Right atrium auricular region (tissue), 2 donors: ENCODE measurements at regions not wholly inside any gene's neighbourhood (a gene's known extent, or its start where the extent isn't known, plus 50 kb on each side); places are given as distances from the start of the nearest gene placed in this dataset.

Experiments
- DNase-seq: peaks from one replicate; pipeline ENCODE4 v3.0.0-alpha.2; 2019; ENCODE audit warnings: low spot score
- H3K27ac ChIP-seq, 2 donors: fragments of 200-600 bp; sonication (generic); 1 replicate in 1 of 2; 2 replicates in 1 of 2; pipeline ENCODE4 v1.5.1; 2016 to 2019
- H3K27me3 ChIP-seq, 2 donors: fragments of 200-600 bp; sonication (generic); one replicate each; pipeline versions ENCODE4 v1.5.1 to v1.6.0; 2017 to 2019
- H3K36me3 ChIP-seq: fragments of 200-600 bp; sonication (generic); one replicate; pipeline ENCODE4 v1.5.1; 2016
- H3K4me1 ChIP-seq, 2 donors: fragments of 200-600 bp; sonication (generic); one replicate each; pipeline versions ENCODE4 v1.5.1 to v1.6.0; 2017 to 2019
- H3K4me3 ChIP-seq, 2 donors: fragments of 200-600 bp; sonication (generic); 1 replicate in 1 of 2; 2 replicates in 1 of 2; pipeline ENCODE4 v1.5.1; 2017 to 2019; ENCODE audit warnings: mild to moderate bottlenecking in 1 of 2, moderate library complexity in 1 of 2
- H3K9me3 ChIP-seq, 2 donors: fragments of 200-600 bp; sonication (generic); one replicate each; pipeline ENCODE4 v1.5.1; 2019
- CTCF ChIP-seq, 2 donors: fragments of 200-600 bp; sonication (generic); IDR thresholded peaks; one replicate each; pipeline ENCODE4 v1.5.1; 2019; ENCODE audit warnings: antibody characterized with exemption in 2 of 2

DNA sequence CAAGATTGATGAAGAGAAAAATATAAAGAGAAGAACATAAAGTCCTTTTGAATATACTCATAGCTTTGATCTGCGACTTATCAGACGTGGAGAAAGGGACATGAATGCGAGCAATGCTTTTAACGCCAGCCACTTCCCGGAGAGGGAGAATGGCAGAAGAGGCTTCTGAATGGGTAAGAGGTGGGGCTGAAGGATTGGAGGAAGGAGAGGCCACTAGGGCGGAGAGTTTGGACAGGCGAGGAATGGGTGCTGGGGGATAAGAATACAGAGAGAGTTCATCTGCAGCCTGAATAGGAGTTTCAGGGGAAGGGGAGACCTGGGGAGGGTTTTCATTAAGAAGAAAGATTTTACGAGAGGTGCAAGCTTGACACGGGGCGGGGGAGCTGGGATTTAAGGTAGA is 2534.9 kb downstream of the PCDH7 start:
- TF ChIP-seq CTCF (IDR thresholded peaks at IDR 0.05) = no peak
- no peaks in the 10 kb centered on the region for H3K36me3 ChIP-seq
- no peaks in the 10 kb centered on the region for H3K9me3 ChIP-seq
- H3K4me1 ChIP-seq = no peaks in the 10 kb centered on the region
- no peak overlapping the region for H3K4me3 ChIP-seq
- no peak overlapping the region for H3K27ac ChIP-seq
- no peaks in the 10 kb centered on the region for H3K27me3 ChIP-seq
- DNase-seq = no peak

GRCh38 chr4:33255507-33255906 is 2535.3 kb downstream of the PCDH7 start:
- no peak overlapping the region for H3K4me3 ChIP-seq
- no peak for DNase-seq
- H3K4me1 ChIP-seq = no peaks in the 10 kb centered on the region
- no peaks in the 10 kb centered on the region for H3K36me3 ChIP-seq
- no peaks in the 10 kb centered on the region for H3K9me3 ChIP-seq
- no peaks in the 10 kb centered on the region for H3K27me3 ChIP-seq
- no peak overlapping the region for H3K27ac ChIP-seq
- TF ChIP-seq CTCF (IDR thresholded peaks at IDR 0.05) = no peak

DNA sequence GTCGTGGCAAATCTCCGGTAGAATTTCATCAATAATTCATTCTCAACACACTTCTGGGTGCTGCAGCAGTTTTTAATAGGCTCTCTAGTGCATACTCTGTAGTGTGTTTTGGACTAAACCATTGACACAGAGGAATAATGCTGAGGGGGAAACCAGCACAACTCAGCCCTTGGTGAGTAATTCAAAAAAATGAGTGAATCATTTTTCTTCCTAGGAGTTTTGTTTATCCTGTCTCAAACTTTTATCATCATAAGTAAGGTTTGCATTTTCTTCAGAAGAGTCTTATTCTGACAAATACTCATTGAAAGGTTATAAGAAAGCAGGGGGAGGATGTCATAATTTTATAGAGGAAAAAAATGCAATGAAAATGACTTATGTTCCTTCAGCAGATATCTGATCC is 2542.7 kb downstream of the PCDH7 start:
- DNase-seq = no peak
- TF ChIP-seq CTCF (IDR thresholded peaks at IDR 0.05) = no peak
- no peaks in the 10 kb centered on the region for H3K9me3 ChIP-seq

DNA sequence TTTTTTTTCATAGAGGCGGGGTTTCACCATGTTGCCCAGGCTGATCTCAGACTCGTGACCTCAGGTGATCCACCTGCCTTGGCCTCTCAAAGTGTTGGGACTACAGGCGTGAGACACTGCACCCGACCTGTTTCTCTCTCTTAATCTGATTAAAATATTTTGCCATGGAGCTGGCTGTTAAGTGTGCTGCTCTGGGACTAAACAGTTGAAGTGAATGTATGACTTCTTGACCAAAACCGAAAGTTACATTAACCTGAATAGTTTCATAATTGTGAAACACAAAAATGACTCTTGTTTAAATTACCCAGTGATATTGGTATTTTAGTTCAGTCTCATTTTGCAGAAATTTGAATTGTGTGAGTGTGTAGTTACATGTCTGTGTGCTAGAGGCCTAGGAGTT is 2548.6 kb downstream of the PCDH7 start:
- Histone ChIP-seq H3K36me3 (no peaks in the 10 kb centered on the region), H3K4me3 (no peak overlapping the region), H3K9me3 (no peaks in the 10 kb centered on the region), H3K4me1 (no peaks in the 10 kb centered on the region), H3K27ac (no peak overlapping the region), H3K27me3 (no peaks in the 10 kb centered on the region)
- no peak for DNase-seq
- no peak for TF ChIP-seq CTCF (IDR thresholded peaks at IDR 0.05)

More for the DNA sequence above, 2542.7 kb downstream of the PCDH7 start:
- Histone ChIP-seq H3K4me1 (no peaks in the 10 kb centered on the region), H3K27ac (no peak overlapping the region), H3K36me3 (no peaks in the 10 kb centered on the region), H3K27me3 (no peaks in the 10 kb centered on the region), H3K4me3 (no peak overlapping the region)

GRCh38 chr4:33270403-33270802 is 2550.2 kb downstream of the PCDH7 start:
- DNase-seq = no peak
- Histone ChIP-seq H3K27ac (no peak overlapping the region), H3K9me3 (no peaks in the 10 kb centered on the region), H3K4me1 (no peaks in the 10 kb centered on the region), H3K4me3 (no peak overlapping the region), H3K36me3 (no peaks in the 10 kb centered on the region), H3K27me3 (no peaks in the 10 kb centered on the region)
- TF ChIP-seq CTCF (IDR thresholded peaks at IDR 0.05) = no peak

DNA sequence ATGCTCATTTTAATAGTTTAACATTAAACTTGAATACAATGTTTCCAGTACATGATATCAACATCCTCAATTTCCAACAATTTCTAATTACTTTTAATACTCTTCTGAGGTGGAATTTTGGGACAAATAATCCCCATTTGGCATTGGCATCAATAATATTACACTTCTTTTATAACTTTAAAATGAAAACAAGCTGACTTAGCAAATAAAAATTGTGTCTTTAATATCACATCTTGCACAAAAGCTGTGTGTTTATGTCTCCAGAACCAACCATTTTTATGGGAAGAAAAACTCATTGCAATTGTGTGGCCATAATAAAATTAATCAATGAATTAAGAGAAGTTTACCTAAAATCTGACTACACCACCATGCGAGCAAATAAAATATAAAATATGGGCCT is 2552.6 kb downstream of the PCDH7 start:
- H3K9me3 ChIP-seq = no peaks in the 10 kb centered on the region
- TF ChIP-seq CTCF (IDR thresholded peaks at IDR 0.05) = no peak
- no peaks in the 10 kb centered on the region for H3K36me3 ChIP-seq
- no peak overlapping the region for H3K4me3 ChIP-seq
- DNase-seq = no peak
- H3K27ac ChIP-seq = no peak overlapping the region
- H3K4me1 ChIP-seq = no peaks in the 10 kb centered on the region
- H3K27me3 ChIP-seq = no peaks in the 10 kb centered on the region
